Neural progenitor cell (in vitro differentiated cells): ENCODE measurements at regions not wholly inside any gene's neighbourhood (a gene's known extent, or its start where the extent isn't known, plus 50 kb on each side); places are given as distances from the start of the nearest gene placed in this dataset.

ENCODE experiments used
- DNase-seq: peaks from one replicate; pipeline ENCODE4 v3.0.0-alpha.2; 2016; ENCODE audit warnings: low spot score
- H2AFZ ChIP-seq: fragments of 200-600 bp; sonication (generic); replicated peaks from 2 replicates; pipeline ENCODE4 v1.6.1; 2016; ENCODE audit warnings: antibody characterized with exemption
- H3F3A ChIP-seq: fragments of 200-600 bp; sonication (generic); 2 replicates; pipeline ENCODE4 v1.6.1; 2016; ENCODE audit warnings: antibody characterized with exemption, low read depth
- H3K27ac ChIP-seq: fragments of 200-600 bp; sonication (generic); 2 replicates; pipeline ENCODE4 v1.5.1; 2016; ENCODE audit warnings: mild to moderate bottlenecking
- H3K27me3 ChIP-seq: fragments of 200-600 bp; sonication (generic); 2 replicates; pipeline ENCODE4 v1.6.1; 2016; ENCODE audit warnings: mild to moderate bottlenecking, moderate library complexity
- H3K36me3 ChIP-seq: fragments of 200-600 bp; sonication (generic); 2 replicates; pipeline ENCODE4 v1.5.1; 2016
- H3K4me1 ChIP-seq: fragments of 200-600 bp; sonication (generic); 2 replicates; pipeline ENCODE4 v1.6.1; 2016; ENCODE audit warnings: mixed run types
- H3K4me2 ChIP-seq: fragments of 200-600 bp; sonication (generic); 2 replicates; pipeline ENCODE4 v1.6.1; 2016
- H3K4me3 ChIP-seq: fragments of 200-600 bp; sonication (generic); 2 replicates; pipeline ENCODE4 v1.5.1; 2016
- H3K79me2 ChIP-seq: fragments of 200-600 bp; sonication (generic); 2 replicates; pipeline ENCODE4 v1.6.1; 2016; ENCODE audit warnings: low read depth
- H3K9ac ChIP-seq: fragments of 200-600 bp; sonication (generic); 2 replicates; pipeline ENCODE4 v1.6.1; 2016
- H3K9me3 ChIP-seq: fragments of 200-600 bp; sonication (generic); 2 replicates; pipeline ENCODE4 v1.5.1; 2016; ENCODE audit warnings: low read depth
- H4K20me1 ChIP-seq: fragments of 200-600 bp; sonication (generic); 2 replicates; pipeline ENCODE4 v1.6.1; 2016; ENCODE audit warnings: low read depth
- H3K27ac Mint-ChIP-seq: 3 replicates; pipeline ENCODE4 v1.8.0; 2021; ENCODE audit warnings: mixed read lengths
- H3K27me3 Mint-ChIP-seq: 2 replicates; pipeline ENCODE4 v1.8.0; 2022; ENCODE audit warnings: low read depth, mild to moderate bottlenecking, inconsistent platforms, moderate library complexity, mixed read lengths; ENCODE audit not compliant: insufficient read depth
- H3K36me3 Mint-ChIP-seq: 3 replicates; pipeline ENCODE4 v1.8.0; 2021; ENCODE audit warnings: mixed read lengths
- H3K4me1 Mint-ChIP-seq: 3 replicates; pipeline ENCODE4 v1.8.0; 2021; ENCODE audit warnings: mixed read lengths
- H3K4me3 Mint-ChIP-seq: 3 replicates; pipeline ENCODE4 v1.8.0; 2021; ENCODE audit warnings: mild to moderate bottlenecking, moderate library complexity, mixed read lengths
- H3K9me3 Mint-ChIP-seq: 3 replicates; pipeline ENCODE4 v1.8.0; 2020; ENCODE audit warnings: mixed read lengths
- CTCF ChIP-seq: fragments of 200-600 bp; sonication (generic); IDR thresholded peaks from 2 replicates; pipeline ENCODE4 v1.5.1; 2017; ENCODE audit warnings: antibody characterized with exemption, mild to moderate bottlenecking
- EZH2 ChIP-seq: fragments of 200-600 bp; sonication (generic); IDR thresholded peaks from 2 replicates; pipeline ENCODE4 v1.6.1; 2017; ENCODE audit warnings: antibody characterized with exemption, mild to moderate bottlenecking, moderate library complexity
- EZH2phosphoT487 ChIP-seq: fragments of 200-600 bp; sonication (generic); IDR thresholded peaks from 2 replicates; pipeline ENCODE4 v1.6.1; 2017; ENCODE audit warnings: antibody characterized with exemption

DNA sequence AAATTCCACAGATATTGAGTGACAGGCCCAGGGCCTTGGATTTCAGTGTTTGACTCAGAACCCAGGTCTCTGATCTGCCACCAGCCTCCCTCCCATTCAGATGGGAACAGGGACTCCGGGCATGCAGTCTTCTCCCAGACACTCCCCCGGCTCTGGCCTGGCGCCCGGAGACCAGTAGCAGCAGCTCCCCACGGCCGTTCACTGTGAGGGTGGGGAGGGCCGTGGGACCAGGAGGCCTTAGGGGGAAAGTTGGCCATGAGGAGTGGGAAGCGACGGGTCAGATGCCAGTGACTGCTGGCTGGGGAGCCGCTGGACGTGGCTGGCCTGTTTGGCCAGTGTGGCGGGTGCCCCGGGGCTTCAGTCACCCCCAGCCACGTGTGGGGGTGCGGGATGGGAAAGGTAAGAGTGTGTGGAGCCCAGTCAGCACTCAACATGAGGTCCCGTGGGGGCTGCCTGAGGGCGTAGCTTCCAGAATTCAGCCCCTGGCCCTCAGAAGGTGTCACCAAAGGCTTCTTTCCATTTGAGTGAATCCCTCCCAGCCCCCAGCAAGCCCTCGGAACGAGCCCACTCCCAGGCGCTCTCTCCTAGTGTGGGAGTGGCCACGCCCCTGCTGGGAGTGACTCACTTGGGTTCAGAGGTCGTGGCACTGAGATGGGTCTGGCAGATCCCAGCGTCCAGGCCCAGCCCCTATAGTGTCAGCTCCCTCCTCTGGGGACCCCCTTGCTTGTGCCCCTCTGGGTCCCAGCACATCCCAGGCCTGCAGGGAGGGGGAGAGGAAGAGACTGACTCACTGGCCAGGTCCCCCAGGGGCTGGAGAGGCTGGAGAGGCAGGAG is 309.4 kb downstream of the SEC14L1 start:
- Histone ChIP-seq H3K4me2 (peak overlapping the region; percentile 89), H3K79me2 (peaks cover 92% of the 10 kb centered on the region), H3K4me3 (peak overlapping the region; percentile 58), H3K27me3 (no peaks in the 10 kb centered on the region), H3K9me3 (no peaks in the 10 kb centered on the region), H3K36me3 (no peaks in the 10 kb centered on the region), H3K4me1 (peaks cover 50% of the 10 kb centered on the region), H3K9ac (no peak overlapping the region), H3F3A (peaks cover 42% of the 10 kb centered on the region), H3K27ac (peak overlapping the region; percentile 82), H4K20me1 (peaks cover 77% of the 10 kb centered on the region), H2AFZ (no peak overlapping the region)
- peak; percentile 89 for DNase-seq
- TF ChIP-seq CTCF (no peak), EZH2phosphoT487 (no peak), EZH2 (no peak)
- H3K27me3 Mint-ChIP-seq = peaks cover 6% of the 10 kb centered on the region
- H3K27ac Mint-ChIP-seq = peak overlapping the region; percentile 72
- no peaks in the 10 kb centered on the region for H3K9me3 Mint-ChIP-seq
- H3K36me3 Mint-ChIP-seq = peaks cover 3% of the 10 kb centered on the region
- H3K4me1 Mint-ChIP-seq = peaks cover 65% of the 10 kb centered on the region
- H3K4me3 Mint-ChIP-seq = peak overlapping the region; percentile 93

DNA sequence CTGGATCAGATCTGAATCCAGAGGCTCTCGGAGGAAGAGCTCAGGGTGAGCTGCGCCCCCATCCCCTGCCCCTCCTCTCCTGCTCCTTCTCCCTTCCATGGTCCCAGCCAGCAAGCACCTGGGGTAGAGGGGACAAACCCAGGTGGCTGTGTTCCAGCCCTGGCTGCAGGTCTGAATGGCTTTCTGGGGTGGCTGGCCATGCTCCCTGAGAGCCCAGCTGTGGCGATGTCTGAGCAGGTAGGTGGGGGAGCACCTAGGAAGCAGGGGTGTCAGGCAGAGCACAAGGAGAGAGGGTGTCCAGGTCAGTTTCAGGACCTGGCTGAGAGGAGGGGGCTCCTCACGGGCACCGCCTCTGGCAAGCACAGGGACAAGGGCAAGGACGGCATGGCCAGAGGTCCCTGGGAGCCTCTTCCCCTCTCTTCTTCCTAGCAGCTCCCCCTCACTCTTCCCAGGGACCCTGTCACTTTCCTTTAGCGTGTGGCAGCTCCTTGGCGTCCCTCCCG is 310.0 kb downstream of the SEC14L1 start:
- no peak overlapping the region for H3K9ac ChIP-seq
- peaks cover 42% of the 10 kb centered on the region for H3F3A ChIP-seq
- Mint-ChIP-seq H3K36me3 (peaks cover 6% of the 10 kb centered on the region), H3K9me3 (no peaks in the 10 kb centered on the region), H3K27me3 (peaks cover 9% of the 10 kb centered on the region), H3K4me1 (peaks cover 69% of the 10 kb centered on the region), H3K27ac (peak overlapping the region; percentile 100), H3K4me3 (peak overlapping the region; percentile 93)
- no peaks in the 10 kb centered on the region for H3K36me3 ChIP-seq
- no peak overlapping the region for H2AFZ ChIP-seq
- H3K79me2 ChIP-seq = peaks cover 96% of the 10 kb centered on the region
- no peaks in the 10 kb centered on the region for H3K27me3 ChIP-seq
- H3K4me2 ChIP-seq = peak overlapping the region; percentile 89
- no peaks in the 10 kb centered on the region for H3K9me3 ChIP-seq
- TF ChIP-seq EZH2phosphoT487 = no peak
- TF ChIP-seq EZH2 = no peak
- TF ChIP-seq CTCF = no peak
- peaks cover 79% of the 10 kb centered on the region for H4K20me1 ChIP-seq
- peaks cover 56% of the 10 kb centered on the region for H3K4me1 ChIP-seq
- H3K4me3 ChIP-seq = peak overlapping the region; percentile 58
- DNase-seq = no peak
- peak overlapping the region; percentile 82 for H3K27ac ChIP-seq

DNA sequence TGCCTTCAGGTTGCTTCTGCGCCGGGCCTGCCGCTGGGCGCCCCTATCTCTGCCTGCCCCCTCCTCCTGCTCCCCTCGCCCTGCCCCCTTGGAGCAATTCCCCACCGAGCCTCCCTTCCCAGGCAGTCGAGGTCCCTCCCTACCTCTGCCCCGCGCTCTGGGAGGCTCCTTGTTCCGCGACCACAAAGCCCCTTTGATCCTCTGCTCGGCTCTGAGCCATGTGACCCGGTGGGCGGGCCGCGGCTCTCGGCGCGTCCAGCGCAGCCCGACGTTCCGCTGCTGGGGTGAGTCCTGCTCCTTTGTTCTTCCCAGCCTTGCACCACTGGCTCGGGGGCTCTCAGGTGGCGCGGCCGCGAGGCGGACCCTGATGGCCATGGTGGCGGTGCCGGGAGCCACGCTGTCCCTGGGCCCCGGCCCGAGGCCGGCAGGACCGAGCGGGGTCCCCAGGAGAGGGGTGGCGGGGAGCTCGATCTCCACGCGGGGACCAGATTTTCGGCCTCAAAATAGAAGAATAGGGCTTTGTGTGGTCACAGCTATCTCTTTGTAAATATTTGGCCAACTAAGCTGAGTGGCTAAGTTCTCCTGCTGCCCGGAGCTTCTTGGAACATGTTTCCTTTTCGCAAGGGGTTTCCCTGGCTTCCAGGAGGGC is 310.6 kb downstream of the SEC14L1 start:
- Histone ChIP-seq H3K79me2 (peaks cover 96% of the 10 kb centered on the region), H2AFZ (no peak overlapping the region), H3K4me2 (peak overlapping the region; percentile 89), H3K9ac (peak overlapping the region; percentile 74), H3K9me3 (no peaks in the 10 kb centered on the region), H3F3A (peaks cover 42% of the 10 kb centered on the region), H3K4me3 (peak overlapping the region; percentile 58), H3K4me1 (peaks cover 56% of the 10 kb centered on the region), H4K20me1 (peaks cover 79% of the 10 kb centered on the region), H3K27me3 (no peaks in the 10 kb centered on the region), H3K36me3 (no peaks in the 10 kb centered on the region), H3K27ac (peak overlapping the region; percentile 96)
- peak overlapping the region; percentile 100 for H3K27ac Mint-ChIP-seq
- H3K27me3 Mint-ChIP-seq = peaks cover 9% of the 10 kb centered on the region
- peaks cover 7% of the 10 kb centered on the region for H3K36me3 Mint-ChIP-seq
- H3K4me3 Mint-ChIP-seq = peak overlapping the region; percentile 93
- no peaks in the 10 kb centered on the region for H3K9me3 Mint-ChIP-seq
- TF ChIP-seq EZH2phosphoT487 (no peak), CTCF (no peak), EZH2 (no peak)
- DNase-seq = peak; percentile 97
- H3K4me1 Mint-ChIP-seq = peaks cover 70% of the 10 kb centered on the region
